Type B pancreatic cell (in vitro differentiated cells): ENCODE measurements at regions not wholly inside any gene's neighbourhood (a gene's known extent, or its start where the extent isn't known, plus 50 kb on each side); places are given as distances from the start of the nearest gene placed in this dataset.

Experiments
- DNase-seq: peaks from one replicate; pipeline ENCODE4 v3.0.0; 2021; ENCODE audit warnings: mixed read lengths; ENCODE audit not compliant: unreplicated experiment; ENCODE audit errors: extremely low spot score
- H3K27ac Mint-ChIP-seq: 2 replicates; pipeline ENCODE4 v1.8.0; 2021; ENCODE audit warnings: mild to moderate bottlenecking, mixed read lengths
- H3K27me3 Mint-ChIP-seq: 2 replicates; pipeline ENCODE4 v1.8.0; 2021; ENCODE audit warnings: mixed read lengths
- H3K36me3 Mint-ChIP-seq: 2 replicates; pipeline ENCODE4 v1.8.0; 2021; ENCODE audit warnings: mixed read lengths
- H3K4me1 Mint-ChIP-seq: one replicate; pipeline ENCODE4 v1.8.0; 2021; ENCODE audit warnings: mixed read lengths; ENCODE audit not compliant: unreplicated experiment
- H3K4me3 Mint-ChIP-seq: 2 replicates; pipeline ENCODE4 v1.8.0; 2021; ENCODE audit warnings: mild to moderate bottlenecking, mixed read lengths
- H3K9me3 Mint-ChIP-seq: 2 replicates; pipeline ENCODE4 v1.8.0; 2021; ENCODE audit warnings: mixed read lengths
- TF ChIP-seq, protein P1 (sequence below): fragments of 200-600 bp; sonication (generic); conservative IDR thresholded peaks from 2 replicates; pipeline ENCODE4 v1.5.0; 2021; ENCODE audit warnings: antibody characterized with exemption, mild to moderate bottlenecking

DNA sequence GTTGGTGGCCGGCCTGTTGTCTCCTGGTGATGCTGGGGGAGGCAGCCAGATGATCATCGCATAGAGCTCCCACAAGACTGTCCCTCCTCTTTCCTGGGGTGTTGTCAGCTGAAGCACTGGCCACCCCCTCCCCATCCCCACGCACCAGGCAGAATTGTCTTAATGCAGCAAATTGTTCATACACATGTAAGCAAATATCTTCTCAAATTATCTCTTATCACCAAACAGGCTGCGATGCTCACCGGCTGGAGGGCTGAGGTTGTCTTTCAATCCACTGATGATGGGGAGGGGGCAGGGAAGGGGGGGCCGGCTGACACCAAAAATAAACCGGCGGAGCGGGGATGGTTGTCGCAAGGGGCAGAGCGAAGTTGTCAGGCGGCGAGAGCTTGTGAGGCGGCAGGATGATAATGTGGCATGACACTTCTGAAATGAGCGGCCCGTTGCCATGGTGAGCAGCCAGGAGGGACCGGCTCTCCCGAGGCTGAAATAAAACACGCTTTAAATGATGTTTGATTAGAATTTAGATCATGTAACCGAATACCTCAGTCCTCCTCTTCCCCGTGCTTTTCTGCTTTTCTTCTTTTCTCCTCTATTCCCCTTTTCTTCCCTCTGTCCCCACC is 59.8 kb downstream of the MRM1 start:
- TF ChIP-seq, protein P1, sequence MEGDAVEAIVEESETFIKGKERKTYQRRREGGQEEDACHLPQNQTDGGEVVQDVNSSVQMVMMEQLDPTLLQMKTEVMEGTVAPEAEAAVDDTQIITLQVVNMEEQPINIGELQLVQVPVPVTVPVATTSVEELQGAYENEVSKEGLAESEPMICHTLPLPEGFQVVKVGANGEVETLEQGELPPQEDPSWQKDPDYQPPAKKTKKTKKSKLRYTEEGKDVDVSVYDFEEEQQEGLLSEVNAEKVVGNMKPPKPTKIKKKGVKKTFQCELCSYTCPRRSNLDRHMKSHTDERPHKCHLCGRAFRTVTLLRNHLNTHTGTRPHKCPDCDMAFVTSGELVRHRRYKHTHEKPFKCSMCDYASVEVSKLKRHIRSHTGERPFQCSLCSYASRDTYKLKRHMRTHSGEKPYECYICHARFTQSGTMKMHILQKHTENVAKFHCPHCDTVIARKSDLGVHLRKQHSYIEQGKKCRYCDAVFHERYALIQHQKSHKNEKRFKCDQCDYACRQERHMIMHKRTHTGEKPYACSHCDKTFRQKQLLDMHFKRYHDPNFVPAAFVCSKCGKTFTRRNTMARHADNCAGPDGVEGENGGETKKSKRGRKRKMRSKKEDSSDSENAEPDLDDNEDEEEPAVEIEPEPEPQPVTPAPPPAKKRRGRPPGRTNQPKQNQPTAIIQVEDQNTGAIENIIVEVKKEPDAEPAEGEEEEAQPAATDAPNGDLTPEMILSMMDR: no peak
- Mint-ChIP-seq H3K27me3 (peaks cover 70% of the 10 kb centered on the region), H3K9me3 (no peaks in the 10 kb centered on the region), H3K4me3 (no peak overlapping the region), H3K27ac (no peak overlapping the region), H3K36me3 (no peaks in the 10 kb centered on the region), H3K4me1 (peaks cover 32% of the 10 kb centered on the region)
- no peak for DNase-seq

DNA sequence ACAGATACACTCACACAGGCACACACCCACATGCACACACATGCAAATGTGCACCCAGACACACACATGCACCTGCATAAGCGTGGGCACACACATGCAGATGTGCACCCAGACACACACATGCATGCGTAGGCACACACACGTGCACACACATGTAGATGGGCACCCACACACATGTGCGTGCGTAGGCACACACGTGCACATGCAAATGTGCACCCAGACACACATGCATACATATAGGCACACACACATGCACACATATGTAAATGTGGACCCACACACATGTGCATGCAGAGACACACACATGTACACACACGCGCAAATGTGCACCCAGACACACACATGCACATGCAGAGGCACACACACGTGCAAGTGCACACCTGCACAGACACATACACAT is 60.3 kb downstream of the MRM1 start:
- Mint-ChIP-seq H3K4me3 (no peak overlapping the region), H3K27ac (no peak overlapping the region)
- DNase-seq: no peak

DNA sequence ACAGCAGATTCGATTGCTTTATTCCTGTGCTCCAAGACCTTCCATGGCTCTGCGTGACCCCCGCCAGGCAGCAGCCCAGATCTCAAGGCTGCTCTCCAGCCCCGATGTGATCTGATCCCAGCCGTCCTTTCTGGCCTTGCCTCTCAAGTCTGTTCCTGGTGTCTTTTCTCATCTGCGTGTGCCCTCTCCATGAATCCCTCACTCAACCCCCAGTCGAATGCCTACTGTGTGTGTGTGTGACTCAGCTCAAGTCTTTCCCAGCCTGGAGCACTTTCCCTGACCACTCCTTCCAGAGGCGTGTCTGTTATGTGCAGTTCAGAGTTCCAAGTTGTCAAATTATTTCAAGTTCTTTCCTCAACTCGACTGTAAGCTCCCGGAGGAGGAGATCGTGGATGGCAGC is 64.0 kb downstream of the MRM1 start:
- Mint-ChIP-seq H3K4me3 (peak overlapping the region; percentile 33), H3K9me3 (no peaks in the 10 kb centered on the region), H3K4me1 (peaks cover 21% of the 10 kb centered on the region), H3K27me3 (peaks cover 49% of the 10 kb centered on the region), H3K27ac (peak overlapping the region; percentile 85), H3K36me3 (no peaks in the 10 kb centered on the region)
- DNase-seq: no peak
- TF ChIP-seq, protein P1: no peak

More for the DNA sequence above, 60.3 kb downstream of the MRM1 start:
- H3K27me3 Mint-ChIP-seq: peaks cover 68% of the 10 kb centered on the region
- no peaks in the 10 kb centered on the region for H3K36me3 Mint-ChIP-seq
- TF ChIP-seq, protein P1: no peak
- H3K9me3 Mint-ChIP-seq: no peaks in the 10 kb centered on the region
- H3K4me1 Mint-ChIP-seq: peaks cover 32% of the 10 kb centered on the region

DNA sequence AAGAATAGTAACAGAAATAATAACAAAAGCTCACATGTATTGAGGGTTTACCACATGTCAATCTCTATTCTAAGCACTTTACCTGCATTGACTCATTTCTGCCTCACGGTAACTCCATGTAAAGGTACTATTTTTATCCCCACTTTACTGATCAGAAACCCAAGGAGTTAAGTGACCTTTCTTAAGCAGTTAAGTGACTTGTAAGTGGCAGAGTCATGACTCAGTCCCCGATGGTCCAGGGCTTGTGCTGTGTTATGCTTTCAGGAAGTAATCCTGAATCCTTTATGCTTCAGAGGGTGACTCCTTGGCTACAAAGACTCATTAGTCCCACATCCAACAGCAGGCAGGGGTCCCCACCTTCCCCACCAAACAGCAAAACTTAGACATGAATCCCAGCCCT is 66.5 kb downstream of the MRM1 start:
- H3K36me3 Mint-ChIP-seq: no peaks in the 10 kb centered on the region
- H3K4me1 Mint-ChIP-seq: peaks cover 7% of the 10 kb centered on the region
- DNase-seq: no peak
- H3K27ac Mint-ChIP-seq: no peak overlapping the region
- peaks cover 38% of the 10 kb centered on the region for H3K27me3 Mint-ChIP-seq
- no peaks in the 10 kb centered on the region for H3K9me3 Mint-ChIP-seq
- H3K4me3 Mint-ChIP-seq: no peak overlapping the region
- TF ChIP-seq, protein P1: no peak

DNA sequence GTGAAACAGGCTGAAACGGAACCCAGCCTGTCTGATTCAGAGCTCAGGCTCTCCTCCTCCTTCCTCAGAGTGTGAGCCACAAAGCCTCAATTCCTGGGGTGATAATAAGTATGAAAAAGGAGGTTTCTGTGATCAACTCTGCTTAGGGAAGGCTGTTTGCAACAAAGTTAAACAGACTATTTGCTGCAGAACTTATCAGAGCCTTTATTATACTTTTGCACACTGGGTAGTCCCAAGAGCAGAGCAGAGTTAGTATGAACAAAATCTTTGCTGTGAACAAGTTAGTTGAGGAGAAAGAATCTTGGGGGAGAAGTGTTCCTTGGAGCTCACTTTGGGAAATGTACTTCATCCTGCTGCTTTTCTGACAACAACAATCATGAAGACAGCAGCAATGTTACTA is 67.4 kb downstream of the MRM1 start:
- Mint-ChIP-seq H3K4me1 (peaks cover 7% of the 10 kb centered on the region), H3K9me3 (no peaks in the 10 kb centered on the region), H3K36me3 (no peaks in the 10 kb centered on the region), H3K27ac (no peak overlapping the region), H3K27me3 (peaks cover 31% of the 10 kb centered on the region), H3K4me3 (no peak overlapping the region)
- DNase-seq: no peak
- TF ChIP-seq, protein P1: no peak

DNA sequence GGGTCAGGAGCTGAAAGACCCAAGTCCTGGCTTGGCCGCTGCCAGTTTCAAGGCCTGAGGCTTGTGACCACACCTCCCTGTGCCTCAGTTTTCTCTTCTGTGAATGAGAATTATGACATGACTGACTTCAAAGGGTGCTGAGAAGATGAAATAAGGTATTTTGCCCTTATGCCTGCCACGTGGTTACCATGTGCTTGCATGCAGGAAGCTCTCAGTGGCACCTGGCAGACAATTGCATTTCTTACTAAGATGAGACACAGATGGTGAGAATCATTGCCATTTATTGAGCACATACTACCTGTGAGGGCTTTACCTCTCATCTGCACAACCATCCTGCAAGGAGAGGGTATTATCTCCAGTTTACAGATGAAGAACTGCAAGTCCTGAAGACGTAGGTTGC is 69.8 kb downstream of the MRM1 start:
- no peaks in the 10 kb centered on the region for H3K9me3 Mint-ChIP-seq
- H3K4me1 Mint-ChIP-seq: no peaks in the 10 kb centered on the region
- TF ChIP-seq, protein P1: no peak
- DNase-seq: no peak
- H3K4me3 Mint-ChIP-seq: no peak overlapping the region
- peaks cover 26% of the 10 kb centered on the region for H3K27me3 Mint-ChIP-seq
- no peaks in the 10 kb centered on the region for H3K36me3 Mint-ChIP-seq
- H3K27ac Mint-ChIP-seq: no peak overlapping the region
